ENCODE measurements at regions not wholly inside any gene's neighbourhood (a gene's known extent, or its start where the extent isn't known, plus 50 kb on each side); places are given as distances from the start of the nearest gene placed in this dataset.

DNA sequence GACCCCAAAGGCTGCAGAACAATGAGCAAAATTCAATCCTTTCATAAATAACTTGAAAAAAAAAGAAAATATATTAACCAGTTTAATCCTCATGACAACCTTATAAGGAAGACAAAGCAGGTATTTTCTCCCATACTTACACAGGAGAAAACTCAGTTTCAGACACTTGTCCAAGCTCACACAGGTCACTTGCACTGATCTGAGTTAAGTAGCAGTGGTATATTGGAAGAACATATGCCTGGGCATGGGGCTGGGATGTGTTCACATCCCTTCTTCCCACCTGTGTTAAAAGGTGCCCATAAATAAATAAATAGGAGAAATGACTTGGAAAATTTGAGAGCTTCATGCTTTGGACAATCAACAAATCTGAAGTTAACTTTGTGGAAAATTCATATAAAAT, 63.5 kb upstream of the SELENOP start:
- Histone ChIP-seq H3K27ac (no peak overlapping the region), H3K4me1 (replicated peaks; ENCODE audit: insufficient read depth) (no peaks in the 10 kb centered on the region), H4K20me1 (ENCODE audit: insufficient read depth) (no peaks in the 10 kb centered on the region), H3K9me2 (ENCODE audit: insufficient read depth) (0 out of 2 replicates have a peak, but pooled peaks cover 6% of the 10 kb centered on the region), H3K27me3 (ENCODE audit: insufficient read depth, low read depth) (no peaks in the 10 kb centered on the region), H3K79me2 (ENCODE audit: low read depth) (no peaks in the 10 kb centered on the region), H3F3A (ENCODE audit: insufficient read depth, low read depth) (no peaks in the 10 kb centered on the region), H3K36me3 (ENCODE audit: low read depth) (no peaks in the 10 kb centered on the region), H3K4me3 (no peak overlapping the region), H3K4me2 (no peak overlapping the region), H2AFZ (no peak overlapping the region), H3K9me3 (ENCODE audit: insufficient read depth, low read depth) (peaks cover 4% of the 10 kb centered on the region; the same call in 1 of the 2 replicates)
- intact Hi-C loops (cut with micrococcal nuclease; ENCODE audit: unreplicated experiment) = no loop called here
- TF ChIP-seq, protein P1, sequence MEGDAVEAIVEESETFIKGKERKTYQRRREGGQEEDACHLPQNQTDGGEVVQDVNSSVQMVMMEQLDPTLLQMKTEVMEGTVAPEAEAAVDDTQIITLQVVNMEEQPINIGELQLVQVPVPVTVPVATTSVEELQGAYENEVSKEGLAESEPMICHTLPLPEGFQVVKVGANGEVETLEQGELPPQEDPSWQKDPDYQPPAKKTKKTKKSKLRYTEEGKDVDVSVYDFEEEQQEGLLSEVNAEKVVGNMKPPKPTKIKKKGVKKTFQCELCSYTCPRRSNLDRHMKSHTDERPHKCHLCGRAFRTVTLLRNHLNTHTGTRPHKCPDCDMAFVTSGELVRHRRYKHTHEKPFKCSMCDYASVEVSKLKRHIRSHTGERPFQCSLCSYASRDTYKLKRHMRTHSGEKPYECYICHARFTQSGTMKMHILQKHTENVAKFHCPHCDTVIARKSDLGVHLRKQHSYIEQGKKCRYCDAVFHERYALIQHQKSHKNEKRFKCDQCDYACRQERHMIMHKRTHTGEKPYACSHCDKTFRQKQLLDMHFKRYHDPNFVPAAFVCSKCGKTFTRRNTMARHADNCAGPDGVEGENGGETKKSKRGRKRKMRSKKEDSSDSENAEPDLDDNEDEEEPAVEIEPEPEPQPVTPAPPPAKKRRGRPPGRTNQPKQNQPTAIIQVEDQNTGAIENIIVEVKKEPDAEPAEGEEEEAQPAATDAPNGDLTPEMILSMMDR (conservative IDR thresholded peaks at IDR 0.05) = no peak
- no peak for TF ChIP-seq EZH2 (IDR thresholded peaks at IDR 0.05; ENCODE audit: low read depth)
- no peak for DNase-seq
- POLR2A ChIA-PET (ENCODE audit: unreplicated experiment) = interaction anchor here (0.6 kb wide), 1 partner anchor 512 kb away, joined by 3 read pairs; no protein-coding TSS in a partner anchor
- BruUV-seq (replicated peaks) = no TSS peak
- CTCF ChIA-PET = interaction anchor here (0.5 kb wide), 1 partner anchor 14 kb away, joined by 6 read pairs; no protein-coding TSS in a partner anchor

GRCh38 chr5:42874621-42875198, 63.0 kb upstream of the SELENOP start:
- POLR2A ChIA-PET (ENCODE audit: unreplicated experiment) = interaction anchor here (0.6 kb wide), 1 partner anchor 512 kb away, joined by 3 read pairs; no protein-coding TSS in a partner anchor
- TF ChIP-seq, protein P1 (conservative IDR thresholded peaks at IDR 0.05) = no peak
- no peak for TF ChIP-seq EZH2 (IDR thresholded peaks at IDR 0.05; ENCODE audit: low read depth)
- no peaks in the 10 kb centered on the region for H3K79me2 ChIP-seq (ENCODE audit: low read depth)
- H3K9me2 ChIP-seq (ENCODE audit: insufficient read depth) = 0 out of 2 replicates have a peak, but pooled peaks cover 6% of the 10 kb centered on the region
- H3K36me3 ChIP-seq (ENCODE audit: low read depth) = no peaks in the 10 kb centered on the region
- H3K4me2 ChIP-seq = no peak overlapping the region
- no peak for DNase-seq
- peaks cover 4% of the 10 kb centered on the region; the same call in 1 of the 2 replicates for H3K9me3 ChIP-seq (ENCODE audit: insufficient read depth, low read depth)
- H3K27me3 ChIP-seq (ENCODE audit: insufficient read depth, low read depth) = no peaks in the 10 kb centered on the region
- no peak overlapping the region for H3K4me3 ChIP-seq
- H3K4me1 ChIP-seq (replicated peaks; ENCODE audit: insufficient read depth) = no peaks in the 10 kb centered on the region
- H3K27ac ChIP-seq = no peak overlapping the region
- CTCF ChIA-PET = no interaction called here
- H4K20me1 ChIP-seq (ENCODE audit: insufficient read depth) = no peaks in the 10 kb centered on the region
- intact Hi-C loops (cut with micrococcal nuclease; ENCODE audit: unreplicated experiment) = no loop called here
- BruUV-seq (replicated peaks) = no TSS peak
- H3F3A ChIP-seq (ENCODE audit: insufficient read depth, low read depth) = no peaks in the 10 kb centered on the region
- no peak overlapping the region for H2AFZ ChIP-seq

DNA sequence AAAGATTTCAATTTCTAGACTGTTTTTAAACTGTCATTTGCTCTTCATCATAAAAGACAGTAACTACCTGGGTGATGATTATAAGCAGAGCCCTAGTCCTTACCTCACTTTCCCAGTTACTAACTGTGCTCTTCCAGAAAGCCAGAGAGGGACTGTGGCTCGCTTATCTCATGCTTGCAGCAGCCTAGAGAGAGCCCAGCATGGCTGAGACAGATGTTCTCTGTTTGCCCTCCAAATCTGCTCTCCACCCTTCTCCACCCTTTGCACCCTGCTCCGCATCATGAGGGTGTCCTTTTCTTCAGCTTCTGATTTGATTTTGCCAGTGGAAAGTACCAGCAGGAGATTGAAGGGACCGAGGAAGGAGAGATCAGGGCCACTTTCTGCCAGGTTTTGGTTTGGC, 61.2 kb upstream of the SELENOP start:
- Histone ChIP-seq H3K9me2 (ENCODE audit: insufficient read depth) (0 out of 2 replicates have a peak, but pooled peaks cover 1% of the 10 kb centered on the region), H3K4me2 (no peak overlapping the region), H3K4me3 (no peak overlapping the region), H3F3A (ENCODE audit: insufficient read depth, low read depth) (no peaks in the 10 kb centered on the region), H3K36me3 (ENCODE audit: low read depth) (no peaks in the 10 kb centered on the region), H3K4me1 (replicated peaks; ENCODE audit: insufficient read depth) (no peaks in the 10 kb centered on the region), H3K9me3 (ENCODE audit: insufficient read depth, low read depth) (peaks cover 9% of the 10 kb centered on the region), H3K79me2 (ENCODE audit: low read depth) (no peaks in the 10 kb centered on the region), H3K27me3 (ENCODE audit: insufficient read depth, low read depth) (no peaks in the 10 kb centered on the region), H2AFZ (no peak overlapping the region), H4K20me1 (ENCODE audit: insufficient read depth) (no peaks in the 10 kb centered on the region), H3K27ac (no peak overlapping the region)
- intact Hi-C loops (cut with micrococcal nuclease; ENCODE audit: unreplicated experiment) = no loop called here
- no peak for TF ChIP-seq EZH2 (IDR thresholded peaks at IDR 0.05; ENCODE audit: low read depth)
- TF ChIP-seq, protein P1 (conservative IDR thresholded peaks at IDR 0.05) = no peak
- POLR2A ChIA-PET (ENCODE audit: unreplicated experiment) = no interaction called here
- BruUV-seq (replicated peaks) = no TSS peak
- no peak for DNase-seq
- CTCF ChIA-PET = no interaction called here
